Endothelial cell of umbilical vein (primary cell): ENCODE measurements at regions not wholly inside any gene's neighbourhood (a gene's known extent, or its start where the extent isn't known, plus 50 kb on each side); places are given as distances from the start of the nearest gene placed in this dataset.

Source experiments
- BruUV-seq: library from RNA; stranded (reverse); fragments of 400-500 nt; replicated peaks from 2 replicates; lab custom pipeline; 2021; lab: Mats Ljungman, UMichigan
- CTCF ChIA-PET: fragments of 300-600, 350-600 bp; sonication (Branson Sonifier 250); formaldehyde crosslinking; loops from one replicate; lab custom pipeline; 2021; ENCODE audit warnings: antibody characterized with exemption, inconsistent platforms; lab: Charles Lee
- POLR2A ChIA-PET: fragments of 300-600, 350-600 bp; sonication (Branson Sonifier 250); formaldehyde crosslinking; loops from one replicate; lab custom pipeline; 2021; ENCODE audit warnings: antibody characterized with exemption, inconsistent platforms; lab: Charles Lee
- DNase-seq: peaks from one replicate; pipeline ENCODE4 v3.0.0-alpha.2; 2011; ENCODE audit warnings: low read depth, low spot score
- FAIRE-seq: peaks from 2 replicates; lab custom pipeline; 2011; peaks lifted over from hg19 to GRCh38; lab: Jason Lieb, UNC
- H2AFZ ChIP-seq: 2 replicates; pipeline ENCODE4 v1.6.0; 2012; ENCODE audit warnings: low read depth, low read length, control low read depth, inconsistent platforms
- H3K27ac ChIP-seq: 2 replicates; pipeline ENCODE4 v1.5.1; 2011; ENCODE audit warnings: low read depth, mild to moderate bottlenecking, control low read depth, low read length, moderate library complexity; ENCODE audit not compliant: insufficient read depth
- H3K27me3 ChIP-seq, 2 experiments: 2 replicates each; pipeline versions ENCODE4 v1.6.0 to v1.6.1; 2011; ENCODE audit warnings: low read length in 2 of 2, mixed read lengths in 1 of 2; ENCODE audit not compliant: control insufficient read depth in 2 of 2, insufficient read depth in 2 of 2
- H3K36me3 ChIP-seq, 2 experiments: 2 replicates in 1 of 2; 3 replicates in 1 of 2; pipeline ENCODE4 v1.5.1; 2011; ENCODE audit warnings: low read length in 2 of 2, mild to moderate bottlenecking in 1 of 2, moderate library complexity in 1 of 2; ENCODE audit not compliant: control insufficient read depth in 2 of 2, insufficient read depth in 2 of 2; ENCODE audit errors: extremely low read depth in 1 of 2
- H3K4me1 ChIP-seq: 3 replicates; pipeline ENCODE4 v1.5.1; 2011; ENCODE audit warnings: mild to moderate bottlenecking, low read length; ENCODE audit not compliant: control insufficient read depth, insufficient read depth; ENCODE audit errors: extremely low read depth
- H3K4me2 ChIP-seq: 2 replicates; pipeline ENCODE4 v1.6.1; 2011; ENCODE audit warnings: low read length, control low read depth, mixed read lengths; ENCODE audit not compliant: insufficient read depth
- H3K4me3 ChIP-seq, 3 experiments: fragments of 200-600 bp in 1 of 3; sonication (generic), shearing (Covaris generic) in 1 of 3; replicated peaks in 1 of 3; 2 replicates each; pipeline ENCODE4 v1.5.1; 2011 to 2016; ENCODE audit warnings: control low read depth in 3 of 3, low read length in 3 of 3, mild to moderate bottlenecking in 2 of 3, inconsistent platforms in 1 of 3, low read depth in 1 of 3, moderate library complexity in 1 of 3; ENCODE audit not compliant: insufficient read depth in 1 of 3
- H3K79me2 ChIP-seq: 2 replicates; pipeline ENCODE4 v1.6.0; 2012; ENCODE audit warnings: low read length, inconsistent platforms; ENCODE audit not compliant: control insufficient read depth, insufficient read depth
- H3K9ac ChIP-seq: replicated peaks from 2 replicates; pipeline ENCODE3; 2011; ENCODE audit warnings: low read length, control low read depth; ENCODE audit not compliant: insufficient read depth; ENCODE audit errors: extremely low read depth
- H3K9me1 ChIP-seq: replicated peaks from 3 replicates; pipeline ENCODE4 v1.6.0; 2011; ENCODE audit warnings: mild to moderate bottlenecking, low read length; ENCODE audit not compliant: control insufficient read depth, insufficient read depth; ENCODE audit errors: extremely low read depth
- H3K9me3 ChIP-seq: replicated peaks from 2 replicates; pipeline ENCODE4 v1.5.1; 2012; ENCODE audit warnings: low read length, inconsistent platforms; ENCODE audit not compliant: control insufficient read depth, insufficient read depth
- H4K20me1 ChIP-seq: replicated peaks from 2 replicates; pipeline ENCODE3; 2011; ENCODE audit warnings: mild to moderate bottlenecking, low read length; ENCODE audit not compliant: control insufficient read depth, insufficient read depth; ENCODE audit errors: extremely low read depth
- EZH2 ChIP-seq: IDR thresholded peaks from 2 replicates; pipeline ENCODE4 v1.6.1; 2012; ENCODE audit warnings: borderline replicate concordance, low read depth, mild to moderate bottlenecking, moderate library complexity, low read length, inconsistent platforms; ENCODE audit not compliant: severe bottlenecking
- FOS ChIP-seq: IDR thresholded peaks from 2 replicates; pipeline ENCODE4 v1.6.1; 2011; ENCODE audit warnings: mild to moderate bottlenecking, low read length, moderate library complexity, borderline replicate concordance; ENCODE audit not compliant: insufficient read depth
- GATA2 ChIP-seq: IDR thresholded peaks from 2 replicates; pipeline ENCODE4 v1.7.0; 2011; ENCODE audit warnings: low read depth, mild to moderate bottlenecking, moderate library complexity, mixed read lengths, low read length; ENCODE audit not compliant: insufficient read length, insufficient read depth
- JUN ChIP-seq: IDR thresholded peaks from 2 replicates; pipeline ENCODE4 v1.6.1; 2011; ENCODE audit warnings: borderline replicate concordance, low read depth; ENCODE audit not compliant: insufficient read length, insufficient read depth
- MYC ChIP-seq: IDR thresholded peaks from one replicate; pipeline ENCODE4 v1.6.1; 2011; ENCODE audit warnings: mild to moderate bottlenecking, low read depth, low read length
- POLR2A ChIP-seq: IDR thresholded peaks from 2 replicates; pipeline ENCODE4 v1.6.1; 2012; ENCODE audit warnings: low read depth, mild to moderate bottlenecking, control low read depth, low read length
- POLR2AphosphoS5 ChIP-seq: IDR thresholded peaks from 2 replicates; pipeline ENCODE4 v1.6.1; 2012; ENCODE audit warnings: low read depth, mild to moderate bottlenecking, control low read depth, low read length, moderate library complexity; ENCODE audit not compliant: insufficient read depth
- dilution Hi-C: fragments of 300-500 bp; cut with MboI; formaldehyde crosslinking; loops from one replicate; pipeline ENCODE4 v1.15.0; 2019; ENCODE audit warnings: low sequenced_read_pairs; ENCODE audit not compliant: extremely low pct_ligation_motif_present
- intact Hi-C: fragments of 100-400 bp; cut with micrococcal nuclease; formaldehyde crosslinking; loops from one replicate; pipeline ENCODE4 v1.10.0; 2022
- TF ChIP-seq, protein P1 (sequence below), 2 donors: IDR thresholded peaks; 1 replicate in 1 of 2; 2 replicates in 1 of 2; pipeline ENCODE4 v1.5.1; 2011; ENCODE audit warnings: low read length in 2 of 2, mild to moderate bottlenecking in 2 of 2, moderate library complexity in 2 of 2, control low read depth in 1 of 2, inconsistent platforms in 1 of 2, low read depth in 1 of 2; ENCODE audit not compliant: insufficient read depth in 1 of 2; ENCODE audit errors: extremely low read depth in 1 of 2
- TF ChIP-seq, protein P2 (sequence below): IDR thresholded peaks from 2 replicates; pipeline ENCODE4 v1.6.1; 2011; ENCODE audit not compliant: insufficient read depth, insufficient read length

DNA sequence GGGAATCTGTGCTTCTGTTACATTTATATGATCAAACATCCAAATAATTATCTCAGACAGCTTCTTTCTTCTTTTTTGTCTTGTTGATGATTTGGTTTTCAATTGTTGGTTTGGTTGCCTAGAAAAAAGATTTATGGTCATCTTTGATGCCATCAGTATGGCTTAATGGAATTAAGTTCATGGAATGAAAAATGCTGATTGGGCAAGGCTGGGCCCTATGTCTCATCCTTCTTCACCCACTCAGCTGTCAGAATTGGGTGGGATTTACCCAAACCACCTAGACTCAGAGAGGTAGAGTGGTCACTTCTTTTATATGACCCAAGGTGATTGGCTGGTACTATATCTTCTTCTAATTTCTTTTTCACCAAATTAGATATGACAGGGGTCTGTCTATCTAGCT is 258.3 kb downstream of the DOK5 start:
- intact Hi-C loops (no loop called here), dilution Hi-C loops (no loop called here)
- no peaks in the 10 kb centered on the region for H3K27me3 ChIP-seq
- no peaks in the 10 kb centered on the region for H3K79me2 ChIP-seq
- no peaks in the 10 kb centered on the region for H3K36me3 ChIP-seq
- no peak overlapping the region for H3K4me2 ChIP-seq
- no peak overlapping the region for H2AFZ ChIP-seq
- H3K9me1 ChIP-seq, result no peaks in the 10 kb centered on the region
- H3K9me3 ChIP-seq, result peaks cover 5% of the 10 kb centered on the region
- FAIRE-seq (no peak), DNase-seq (no peak)
- TF ChIP-seq MYC, result no peak
- TF ChIP-seq, protein P1, sequence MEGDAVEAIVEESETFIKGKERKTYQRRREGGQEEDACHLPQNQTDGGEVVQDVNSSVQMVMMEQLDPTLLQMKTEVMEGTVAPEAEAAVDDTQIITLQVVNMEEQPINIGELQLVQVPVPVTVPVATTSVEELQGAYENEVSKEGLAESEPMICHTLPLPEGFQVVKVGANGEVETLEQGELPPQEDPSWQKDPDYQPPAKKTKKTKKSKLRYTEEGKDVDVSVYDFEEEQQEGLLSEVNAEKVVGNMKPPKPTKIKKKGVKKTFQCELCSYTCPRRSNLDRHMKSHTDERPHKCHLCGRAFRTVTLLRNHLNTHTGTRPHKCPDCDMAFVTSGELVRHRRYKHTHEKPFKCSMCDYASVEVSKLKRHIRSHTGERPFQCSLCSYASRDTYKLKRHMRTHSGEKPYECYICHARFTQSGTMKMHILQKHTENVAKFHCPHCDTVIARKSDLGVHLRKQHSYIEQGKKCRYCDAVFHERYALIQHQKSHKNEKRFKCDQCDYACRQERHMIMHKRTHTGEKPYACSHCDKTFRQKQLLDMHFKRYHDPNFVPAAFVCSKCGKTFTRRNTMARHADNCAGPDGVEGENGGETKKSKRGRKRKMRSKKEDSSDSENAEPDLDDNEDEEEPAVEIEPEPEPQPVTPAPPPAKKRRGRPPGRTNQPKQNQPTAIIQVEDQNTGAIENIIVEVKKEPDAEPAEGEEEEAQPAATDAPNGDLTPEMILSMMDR (IDR thresholded peaks at IDR 0.05; ENCODE audit: extremely low read depth in 1 of 2, insufficient read depth in 1 of 2, low read depth in 1 of 2, low read length in 2 of 2), result no peak
- no peak for TF ChIP-seq POLR2A
- TF ChIP-seq GATA2, result no peak
- no peak for TF ChIP-seq EZH2
- TF ChIP-seq POLR2AphosphoS5, result no peak
- TF ChIP-seq, protein P2, sequence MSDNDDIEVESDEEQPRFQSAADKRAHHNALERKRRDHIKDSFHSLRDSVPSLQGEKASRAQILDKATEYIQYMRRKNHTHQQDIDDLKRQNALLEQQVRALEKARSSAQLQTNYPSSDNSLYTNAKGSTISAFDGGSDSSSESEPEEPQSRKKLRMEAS, result no peak
- TF ChIP-seq FOS, result no peak
- no peak for TF ChIP-seq JUN
- ChIA-PET POLR2A (no interaction called here), CTCF (no interaction called here)
- no peaks in the 10 kb centered on the region for H3K4me1 ChIP-seq
- no TSS peak for BruUV-seq
- no peaks in the 10 kb centered on the region for H4K20me1 ChIP-seq
- H3K4me3 ChIP-seq, result no peak overlapping the region
- no peak overlapping the region for H3K9ac ChIP-seq
- H3K27ac ChIP-seq, result no peak overlapping the region
